GM12891 (cell line): ENCODE measurements at regions not wholly inside any gene's neighbourhood (a gene's known extent, or its start where the extent isn't known, plus 50 kb on each side); places are given as distances from the start of the nearest gene placed in this dataset.

ENCODE experiments used
- DNase-seq: peaks from one replicate; pipeline ENCODE4 v3.0.0; 2011; ENCODE audit warnings: low spot score; ENCODE audit not compliant: insufficient read length
- FAIRE-seq: peaks from 2 replicates; lab custom pipeline; 2011; peaks lifted over from hg19 to GRCh38; lab: Jason Lieb, UNC
- PAX5 ChIP-seq: IDR thresholded peaks from 2 replicates; pipeline ENCODE4 v1.6.1; 2011; ENCODE audit warnings: low read length, moderate library complexity, mild to moderate bottlenecking; ENCODE audit not compliant: insufficient read depth, severe bottlenecking
- POLR2A ChIP-seq: IDR thresholded peaks from 2 replicates; pipeline ENCODE4 v1.6.1; 2011; ENCODE audit warnings: low read depth, low read length, control low read depth
- POLR2AphosphoS5 ChIP-seq: IDR thresholded peaks from 2 replicates; pipeline ENCODE4 v1.6.1; 2011; ENCODE audit warnings: low read depth, low read length, control low read depth
- POU2F2 ChIP-seq: IDR thresholded peaks from 2 replicates; pipeline ENCODE4 v1.6.1; 2011; ENCODE audit warnings: low read depth, mild to moderate bottlenecking, control low read depth, low read length, moderate library complexity
- SPI1 ChIP-seq: IDR thresholded peaks from 2 replicates; pipeline ENCODE4 v1.6.1; 2011; ENCODE audit warnings: low read depth, low read length, control low read depth
- TAF1 ChIP-seq: IDR thresholded peaks from 2 replicates; pipeline ENCODE4 v1.6.1; 2011; ENCODE audit warnings: low read depth, low read length, control low read depth

GRCh38 chr13:111011899-111012298 is 97.0 kb upstream of the ANKRD10 start:
- FAIRE-seq: no peak
- no peak for DNase-seq
- TF ChIP-seq POU2F2 (no peak), POLR2A (no peak), TAF1 (no peak), POLR2AphosphoS5 (no peak), PAX5 (no peak), SPI1 (peak; percentile 11; the same call in 1 of the 2 replicates)

GRCh38 chr13:111008351-111008750 is 93.5 kb upstream of the ANKRD10 start:
- FAIRE-seq (no peak), DNase-seq (no peak)

GRCh38 chr13:111007209-111007608 is 92.3 kb upstream of the ANKRD10 start:
- no peak for FAIRE-seq
- no peak for DNase-seq
- TF ChIP-seq PAX5: no peak
- no peak for TF ChIP-seq POLR2AphosphoS5
- TF ChIP-seq SPI1: peak; percentile 89

More at GRCh38 chr13:111008351-111008750, 93.5 kb upstream of the ANKRD10 start:
- TF ChIP-seq POU2F2 (no peak), PAX5 (no peak), SPI1 (no peak), TAF1 (no peak), POLR2A (no peak), POLR2AphosphoS5 (no peak)

- DNase-seq (no peak), FAIRE-seq (no peak)
- TF ChIP-seq POU2F2 (no peak), PAX5 (no peak), TAF1 (no peak), SPI1 (no peak)
Observed at GRCh38 chr13:111006506-111007031, 91.7 kb upstream of the ANKRD10 start.

GRCh38 chr13:111005808-111006505 is 91.1 kb upstream of the ANKRD10 start:
- no peak for FAIRE-seq
- TF ChIP-seq TAF1 (no peak), POU2F2 (no peak), POLR2A (no peak), POLR2AphosphoS5 (no peak), SPI1 (no peak), PAX5 (no peak)
- no peak for DNase-seq

GRCh38 chr13:111005364-111005763 is 90.5 kb upstream of the ANKRD10 start:
- DNase-seq (no peak), FAIRE-seq (no peak)
- no peak for TF ChIP-seq PAX5
- TF ChIP-seq SPI1: no peak
- TF ChIP-seq TAF1: no peak
- TF ChIP-seq POLR2A: no peak
- TF ChIP-seq POLR2AphosphoS5: no peak
- no peak for TF ChIP-seq POU2F2

GRCh38 chr13:111004444-111004843 is 89.6 kb upstream of the ANKRD10 start:
- FAIRE-seq (no peak), DNase-seq (no peak)
- TF ChIP-seq POU2F2 (no peak), TAF1 (no peak), POLR2A (no peak), POLR2AphosphoS5 (no peak), SPI1 (no peak), PAX5 (no peak)

- DNase-seq (no peak), FAIRE-seq (no peak)
- TF ChIP-seq POLR2A: no peak
- TF ChIP-seq PAX5: no peak
- no peak for TF ChIP-seq POU2F2
- TF ChIP-seq POLR2AphosphoS5: no peak
- no peak for TF ChIP-seq SPI1
- no peak for TF ChIP-seq TAF1
Observed at GRCh38 chr13:111001636-111002035, 86.8 kb upstream of the ANKRD10 start.

- no peak for FAIRE-seq
Observed at GRCh38 chr13:110993788-110994187, 78.9 kb upstream of the ANKRD10 start.

GRCh38 chr13:110991991-110992508 is 77.2 kb upstream of the ANKRD10 start:
- DNase-seq: no peak
- no peak for FAIRE-seq
- TF ChIP-seq POLR2A: no peak
- TF ChIP-seq PAX5: no peak
- no peak for TF ChIP-seq TAF1
- no peak for TF ChIP-seq POLR2AphosphoS5
- no peak for TF ChIP-seq SPI1

More at GRCh38 chr13:110993788-110994187, 78.9 kb upstream of the ANKRD10 start:
- TF ChIP-seq POU2F2: no peak
- no peak for DNase-seq
